Activated CD8-positive, alpha-beta memory T cell treated with anti-CD3 and anti-CD28 coated beads for 36 hours (primary cell): ENCODE measurements at regions not wholly inside any gene's neighbourhood (a gene's known extent, or its start where the extent isn't known, plus 50 kb on each side); places are given as distances from the start of the nearest gene placed in this dataset.

Source experiments
- CTCF ChIA-PET: fragments of 350-600 bp; sonication (Branson Sonifier 250); formaldehyde crosslinking; loops from one replicate; lab custom pipeline; 2021; ENCODE audit warnings: antibody characterized with exemption; lab: Charles Lee
- POLR2A ChIA-PET: fragments of 350-600 bp; sonication (Branson Sonifier 250); formaldehyde crosslinking; loops from one replicate; lab custom pipeline; 2021; ENCODE audit warnings: antibody characterized with exemption; lab: Charles Lee

- CTCF ChIA-PET: no interaction called here
- POLR2A ChIA-PET: no interaction called here
These were observed 269.9 kb upstream of the PLEKHG7 start for GRCh38 chr12:92432724-92433441.

GRCh38 chr12:92431146-92431545 lies 271.6 kb upstream of the PLEKHG7 start:
- ChIA-PET CTCF (interaction anchor here (1.2 kb wide), 1 partner anchor 14 kb away, joined by 3 read pairs; no protein-coding TSS in a partner anchor), POLR2A (no interaction called here)

- CTCF ChIA-PET: no interaction called here
- POLR2A ChIA-PET: no interaction called here
These were observed 276.5 kb upstream of the PLEKHG7 start for GRCh38 chr12:92426332-92426731.

GRCh38 chr12:92425165-92425564 lies 277.6 kb upstream of the PLEKHG7 start:
- CTCF ChIA-PET: interaction anchor here (0.8 kb wide), 1 partner anchor 18 kb away, joined by 4 read pairs; no protein-coding TSS in a partner anchor
- POLR2A ChIA-PET: no interaction called here

- ChIA-PET CTCF (interaction anchor here (0.7 to 0.8 kb wide), 2 partner anchors 10 to 17 kb away, joined by 3 to 4 read pairs; no protein-coding TSS in a partner anchor), POLR2A (no interaction called here)
These were observed 278.5 kb upstream of the PLEKHG7 start for GRCh38 chr12:92424338-92424737.

GRCh38 chr12:92421701-92422100 lies 276.1 kb upstream of the BTG1 start:
- ChIA-PET CTCF (no interaction called here), POLR2A (no interaction called here)

GRCh38 chr12:92421042-92421441 lies 275.4 kb upstream of the BTG1 start:
- POLR2A ChIA-PET: no interaction called here
- CTCF ChIA-PET: no interaction called here

- ChIA-PET POLR2A (no interaction called here), CTCF (interaction anchor here (1.2 kb wide), 1 partner anchor 12 kb away, joined by 3 read pairs; no protein-coding TSS in a partner anchor)
These were observed 273.6 kb upstream of the BTG1 start for GRCh38 chr12:92419201-92419600.

- CTCF ChIA-PET: no interaction called here
- POLR2A ChIA-PET: no interaction called here
These were observed 272.7 kb upstream of the BTG1 start for GRCh38 chr12:92418381-92418780.

GRCh38 chr12:92417373-92417772 lies 271.7 kb upstream of the BTG1 start:
- ChIA-PET POLR2A (no interaction called here), CTCF (no interaction called here)

GRCh38 chr12:92416385-92416812 lies 270.8 kb upstream of the BTG1 start:
- ChIA-PET POLR2A (no interaction called here), CTCF (no interaction called here)

GRCh38 chr12:92414170-92415070 lies 268.8 kb upstream of the BTG1 start:
- POLR2A ChIA-PET: no interaction called here
- CTCF ChIA-PET: interaction anchor here (0.8 to 1.3 kb wide), 2 partner anchors 10 to 271 kb away, joined by 3 read pairs; no protein-coding TSS in a partner anchor

GRCh38 chr12:92413286-92413685 lies 267.6 kb upstream of the BTG1 start:
- POLR2A ChIA-PET: no interaction called here
- CTCF ChIA-PET: interaction anchor here (0.6 kb wide), 1 partner anchor 177 kb away, joined by 5 read pairs; no protein-coding TSS in a partner anchor

GRCh38 chr12:92412856-92413255 lies 267.2 kb upstream of the BTG1 start:
- ChIA-PET CTCF (interaction anchor here (0.6 kb wide), 1 partner anchor 176 kb away, joined by 5 read pairs; no protein-coding TSS in a partner anchor), POLR2A (no interaction called here)

GRCh38 chr12:92411687-92412086 lies 266.0 kb upstream of the BTG1 start:
- POLR2A ChIA-PET: no interaction called here
- CTCF ChIA-PET: no interaction called here

- POLR2A ChIA-PET: interaction anchor here (1.4 kb wide), 1 partner anchor 262 kb away, joined by 5 read pairs; the partner anchor contains the start of gene BTG1
- CTCF ChIA-PET: interaction anchor here (0.7 to 2.7 kb wide), 7 partner anchors 12 to 1026 kb away, joined by 3 to 11 read pairs (median 3); no protein-coding TSS in a partner anchor
These were observed 262.6 kb upstream of the BTG1 start for GRCh38 chr12:92408072-92408900.

- ChIA-PET POLR2A (interaction anchor here (3.8 kb wide), 1 partner anchor 261 kb away, joined by 30 read pairs; the partner anchor contains the start of gene BTG1), CTCF (interaction anchor here (0.7 to 2.7 kb wide), 2 partner anchors 163 to 1024 kb away, joined by 6 to 11 read pairs; no protein-coding TSS in a partner anchor)
These were observed 260.9 kb upstream of the BTG1 start for GRCh38 chr12:92406404-92407070.

GRCh38 chr12:92405801-92406251 lies 260.2 kb upstream of the BTG1 start:
- POLR2A ChIA-PET: interaction anchor here (3.8 kb wide), 1 partner anchor 261 kb away, joined by 30 read pairs; the partner anchor contains the start of gene BTG1
- CTCF ChIA-PET: interaction anchor here (0.6 kb wide), 1 partner anchor 262 kb away, joined by 4 read pairs; no protein-coding TSS in a partner anchor
